ENCODE measurements at regions not wholly inside any gene's neighbourhood (a gene's known extent, or its start where the extent isn't known, plus 50 kb on each side); places are given as distances from the start of the nearest gene placed in this dataset.

DNA sequence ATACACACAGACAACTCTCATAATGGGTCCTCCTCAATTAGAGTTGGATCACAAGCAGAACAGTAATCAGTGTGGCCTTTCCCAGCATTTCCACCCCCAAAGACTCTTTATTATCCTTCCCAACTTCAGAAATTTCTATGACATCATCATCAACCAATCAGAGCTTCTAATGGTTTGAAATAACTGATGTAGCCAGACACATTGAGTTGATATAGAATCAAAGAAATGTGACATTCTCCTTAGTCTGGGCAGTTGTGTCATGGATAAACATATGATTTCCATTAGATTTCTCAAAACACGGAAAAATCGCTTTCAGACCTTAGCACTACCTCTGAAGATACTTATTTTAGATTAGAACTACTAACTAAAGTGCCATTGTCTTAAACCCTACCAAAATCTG lies 75.7 kb upstream of the NFIB start:
- DNase-seq: no peak

DNA sequence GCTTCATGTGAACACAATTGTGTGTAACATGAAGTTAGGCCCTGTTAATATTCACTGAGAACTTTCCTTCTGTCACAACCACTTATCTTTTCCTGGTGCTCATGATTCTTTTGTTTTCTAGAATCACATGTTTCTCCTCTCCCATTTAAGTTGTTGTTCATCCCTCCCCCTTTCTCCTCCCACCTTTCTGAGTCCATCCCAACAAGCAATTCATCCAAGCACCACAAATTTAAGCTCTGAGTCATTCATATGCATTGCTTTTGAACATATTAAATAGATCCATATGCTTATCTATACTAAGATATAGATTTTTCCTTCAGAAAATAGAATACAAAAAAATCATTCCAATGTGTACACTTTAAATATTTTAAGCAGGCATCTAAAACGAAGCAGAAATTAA lies 75.2 kb upstream of the NFIB start:
- no peak for DNase-seq

DNA sequence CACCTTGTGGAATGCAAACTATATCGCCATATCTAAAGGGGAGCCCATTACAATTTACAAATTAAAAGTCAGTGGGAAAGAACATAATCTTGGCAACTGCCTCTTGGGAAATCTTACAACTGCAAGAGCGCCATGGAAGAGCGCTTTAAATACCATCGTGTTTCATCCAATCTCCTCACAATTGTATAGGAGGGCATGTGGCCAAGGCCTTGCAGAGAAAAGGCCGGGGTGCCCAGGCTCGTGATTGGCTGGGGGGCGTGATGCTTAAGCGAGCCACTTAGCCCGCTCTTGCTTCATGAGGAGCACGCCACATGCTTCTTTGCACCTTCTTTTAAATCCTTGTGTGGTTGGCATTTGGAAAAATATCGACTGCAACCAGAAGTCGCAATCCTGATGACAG lies 69.8 kb upstream of the NFIB start:
- DNase-seq: no peak

DNA sequence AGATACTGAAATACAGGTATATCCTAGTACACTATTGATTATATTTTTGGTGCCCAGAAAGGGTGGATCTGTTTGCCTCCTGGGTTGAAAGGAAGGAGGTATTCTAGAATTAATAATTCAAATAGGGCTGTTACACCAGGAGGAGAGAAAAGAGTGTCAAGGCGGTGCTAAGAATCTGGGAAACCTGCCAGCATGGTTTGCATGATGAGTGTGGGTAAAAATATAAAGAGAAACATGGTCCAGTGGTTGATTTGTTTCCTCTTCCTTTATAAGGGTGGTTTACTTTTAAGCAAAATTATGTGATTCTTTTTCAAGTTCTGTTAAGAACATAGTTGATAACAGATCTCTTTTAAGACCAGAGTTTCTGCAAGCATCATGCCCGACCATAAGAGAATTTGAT lies 69.4 kb upstream of the NFIB start:
- peak; percentile 29 for DNase-seq

DNA sequence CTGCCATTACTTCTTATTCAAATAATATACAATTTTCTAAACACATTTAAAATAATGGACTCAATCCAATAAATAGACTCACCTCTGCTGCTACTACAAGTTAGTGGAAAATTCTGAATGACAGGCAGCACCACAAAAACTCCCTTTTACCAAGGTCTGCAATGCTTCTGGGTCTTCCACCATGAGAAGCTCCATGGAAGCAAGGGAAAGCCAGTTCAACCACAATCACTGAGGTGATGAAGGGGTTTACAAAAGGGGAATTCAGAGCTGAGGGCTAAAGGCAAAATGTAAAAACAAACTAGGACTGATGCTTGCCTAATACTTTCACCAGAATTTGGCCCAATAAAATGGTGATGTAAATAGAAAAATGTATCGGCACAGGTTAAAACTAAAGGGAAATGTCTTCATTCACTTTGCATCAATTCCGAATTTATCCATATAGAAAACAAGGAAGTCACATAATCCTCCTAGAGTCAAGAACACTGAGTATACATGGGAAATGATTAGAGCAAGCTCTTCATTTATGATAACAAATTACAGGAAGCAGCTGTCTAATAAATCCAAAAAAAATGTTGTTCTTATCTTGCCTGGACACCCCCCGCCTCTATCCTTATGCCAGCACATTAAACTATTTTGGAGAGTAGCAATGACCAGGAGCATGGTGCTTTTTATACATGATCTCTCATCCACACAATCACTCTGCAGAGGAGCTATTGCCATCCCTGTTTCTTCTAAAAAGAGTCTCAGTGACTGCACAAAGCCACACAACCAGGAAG lies 66.3 kb upstream of the NFIB start:
- no peak for DNase-seq

DNA sequence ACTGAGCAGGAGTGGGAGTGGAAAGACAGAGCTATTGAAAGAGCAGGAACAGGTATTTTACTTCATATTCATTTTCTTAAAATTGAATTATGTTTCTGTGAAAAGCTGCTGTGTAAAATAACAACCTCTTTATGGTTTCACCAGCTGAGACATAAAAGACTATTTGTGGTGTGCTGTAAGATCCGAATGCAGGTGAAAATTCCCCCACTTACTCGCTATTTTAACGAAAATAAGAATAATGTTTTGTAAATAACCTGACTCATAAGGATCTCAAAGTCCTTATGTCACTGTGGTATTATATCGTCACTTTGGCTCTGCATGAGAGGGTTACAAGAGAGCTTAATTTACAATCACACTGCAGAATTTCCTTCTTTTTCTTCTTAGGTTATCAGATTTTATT lies 65.3 kb upstream of the NFIB start:
- no peak for DNase-seq

DNA sequence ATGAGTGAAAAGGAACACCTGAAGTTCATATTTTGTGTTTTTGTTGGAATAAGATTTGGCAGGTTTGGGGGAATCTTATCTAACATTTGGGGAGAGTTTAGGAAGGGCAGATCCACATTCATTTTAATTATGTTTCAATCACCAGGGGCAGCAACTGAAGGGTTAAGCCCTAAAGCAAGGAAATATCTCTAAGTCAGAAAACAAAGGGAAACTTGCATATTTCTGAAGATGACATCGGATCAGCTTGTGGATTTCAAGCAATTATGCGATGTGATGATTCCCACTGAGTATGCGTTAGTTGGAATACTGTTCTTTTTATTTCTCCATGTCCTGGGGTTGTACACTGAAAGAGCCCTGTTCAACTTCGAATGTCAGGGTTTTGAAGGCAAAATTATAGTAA lies 59.8 kb upstream of the NFIB start:
- DNase-seq: no peak

DNA sequence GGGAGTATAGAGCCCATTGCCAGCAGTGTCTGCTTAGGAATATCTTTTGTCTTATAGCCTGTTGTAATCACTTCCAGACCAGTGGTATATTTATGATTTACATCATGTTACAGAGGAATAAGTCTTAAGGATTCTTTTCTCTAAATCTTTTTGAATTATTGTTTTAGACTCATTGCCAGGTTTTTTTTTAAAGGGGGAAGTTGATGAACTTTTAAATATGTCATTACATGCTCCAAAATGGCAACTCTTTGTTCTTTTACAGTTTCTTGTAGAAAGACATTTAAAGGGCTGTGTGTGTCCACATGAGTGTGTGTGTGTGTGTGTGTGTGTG lies 59.4 kb upstream of the NFIB start:
- DNase-seq: no peak

DNA sequence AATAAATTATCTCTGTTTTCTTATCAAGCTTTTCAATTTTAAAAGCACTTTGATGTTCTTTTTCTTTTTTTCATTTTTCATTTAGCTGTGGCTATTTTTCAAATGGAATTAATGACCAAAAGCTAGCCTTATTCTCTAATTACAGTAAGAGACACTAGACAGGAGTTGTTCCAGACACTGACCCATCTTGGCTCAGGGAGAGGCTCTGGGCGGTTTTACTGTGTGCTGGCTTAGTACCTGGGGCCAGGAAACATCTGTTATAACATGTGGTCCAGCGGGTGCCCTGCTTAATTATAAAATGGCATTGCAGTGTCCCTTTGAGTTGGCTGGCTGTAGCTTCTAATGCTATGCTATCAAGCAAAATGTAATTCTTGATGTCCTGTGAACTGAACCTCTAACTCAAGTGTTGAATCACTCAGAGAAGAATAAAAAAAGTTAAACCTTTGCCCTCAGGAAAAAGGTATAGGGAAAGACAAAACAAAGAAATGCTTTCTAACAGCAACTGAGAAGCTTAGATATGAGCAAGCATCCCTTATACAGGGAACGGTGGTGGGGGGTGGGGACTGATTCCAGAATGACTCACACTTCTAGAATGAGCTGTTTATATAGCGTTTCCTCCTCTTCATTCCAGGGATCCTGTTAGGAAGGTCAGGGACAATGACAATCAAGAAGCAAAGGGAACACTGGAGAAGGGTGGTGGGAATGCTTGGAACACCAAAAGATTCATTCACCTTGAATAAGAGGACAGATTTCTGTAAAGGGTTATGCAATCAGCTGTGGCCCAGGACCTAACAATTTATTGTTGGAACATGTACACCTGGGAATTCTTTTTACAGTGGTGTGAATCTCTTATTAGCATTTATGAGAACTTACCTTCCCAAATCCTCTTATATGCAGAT lies 58.7 kb upstream of the NFIB start:
- DNase-seq: peak; percentile 12

DNA sequence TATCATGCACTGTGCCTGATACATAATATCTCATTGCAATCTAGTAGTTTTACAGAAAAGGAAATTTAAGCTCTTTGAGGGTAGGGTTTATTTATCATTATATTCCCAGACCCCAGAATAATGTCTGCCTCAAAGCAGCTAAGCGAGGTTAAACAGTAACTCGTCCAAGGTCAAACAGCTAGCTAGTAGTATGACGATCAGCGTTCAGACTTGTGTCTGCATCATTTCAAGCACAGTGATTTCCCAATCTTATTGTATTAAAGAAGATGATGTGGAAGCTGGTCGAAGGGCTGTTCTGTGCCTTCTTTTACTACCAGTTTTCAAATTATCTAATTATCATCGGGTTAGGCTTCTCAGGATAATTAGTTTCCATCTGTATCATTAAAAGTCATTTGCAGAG lies 55.1 kb upstream of the NFIB start:
- no peak for DNase-seq

DNA sequence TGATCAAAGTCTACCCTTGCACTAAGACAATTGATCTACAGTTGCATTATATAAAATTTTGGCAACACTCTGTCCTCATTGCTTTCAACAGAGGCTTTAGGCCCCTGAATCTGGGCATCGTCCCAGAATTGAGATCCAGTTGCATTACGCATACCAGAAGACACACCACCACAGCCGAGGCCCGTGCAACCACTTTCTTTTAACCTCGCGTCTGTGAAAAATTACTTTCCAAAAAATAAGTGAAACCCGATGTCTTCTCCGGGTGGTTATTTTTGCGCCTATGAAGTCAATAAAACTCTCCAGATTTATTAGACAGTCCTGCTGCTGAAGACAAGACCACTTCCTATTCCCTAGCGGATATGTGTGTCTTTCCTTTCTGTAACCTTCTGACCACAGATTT lies 52.1 kb upstream of the NFIB start:
- DNase-seq: no peak

DNA sequence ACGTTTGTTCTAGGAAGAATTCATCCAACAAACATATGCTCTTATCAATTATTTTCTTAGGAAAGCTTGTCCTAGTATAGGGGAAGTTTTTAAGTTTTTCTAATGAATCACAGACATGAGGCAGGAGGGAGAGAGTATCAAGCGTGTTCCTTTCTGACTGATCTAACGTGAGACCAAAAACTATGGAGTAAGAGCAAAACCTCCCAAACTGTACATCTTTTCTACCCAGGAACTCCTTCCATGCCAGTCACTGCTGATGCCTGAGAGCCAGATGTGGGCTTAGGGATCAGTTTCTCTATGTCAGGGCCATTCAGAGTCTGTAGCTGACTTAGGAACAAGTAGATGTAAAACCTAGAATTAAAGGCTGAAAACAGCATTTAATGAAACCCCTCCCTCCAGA lies 51.7 kb upstream of the NFIB start:
- no peak for DNase-seq

Measured in OCI-M1 (cell line).